Ascending aorta (tissue), 2 donors: ENCODE measurements at regions not wholly inside any gene's neighbourhood (a gene's known extent, or its start where the extent isn't known, plus 50 kb on each side); places are given as distances from the start of the nearest gene placed in this dataset.

Experiments
- DNase-seq, 2 donors: peaks; one replicate each; pipeline ENCODE4 v3.0.0-alpha.2; 2019; ENCODE audit warnings: low spot score in 2 of 2
- H3K27ac ChIP-seq, 2 donors: fragments of 200-600 bp; sonication (generic); one replicate each; pipeline ENCODE4 v1.5.1; 2016 to 2017; ENCODE audit warnings: mild to moderate bottlenecking in 1 of 2
- H3K27me3 ChIP-seq: fragments of 200-600 bp; sonication (generic); one replicate; pipeline ENCODE4 v1.5.1; 2017
- H3K36me3 ChIP-seq, 2 donors: fragments of 200-600 bp; sonication (generic); one replicate each; pipeline ENCODE4 v1.5.1; 2016
- H3K4me1 ChIP-seq, 2 donors: fragments of 200-600 bp; sonication (generic); one replicate each; pipeline ENCODE4 v1.5.1; 2016 to 2017; ENCODE audit warnings: mild to moderate bottlenecking in 1 of 2
- H3K4me3 ChIP-seq, 2 donors: fragments of 200-600 bp; sonication (generic); one replicate each; pipeline ENCODE4 v1.5.1; 2016 to 2017; ENCODE audit warnings: mild to moderate bottlenecking in 1 of 2
- H3K9me3 ChIP-seq, 2 donors: fragments of 200-600 bp; sonication (generic); one replicate each; pipeline ENCODE4 v1.5.1; 2016
- intact Hi-C: fragments of 100-400 bp; cut with DNase I; formaldehyde crosslinking; loops from one replicate; pipeline ENCODE4 v1.15.1; 2023
- TF ChIP-seq, protein P1 (sequence below), 3 experiments: fragments of 200-600 bp in 2 of 3; fragments of 450-650 bp in 1 of 3; sonication (generic) in 2 of 3; IDR thresholded peaks; one replicate each; pipeline ENCODE4 v1.5.1; 2016 to 2019; ENCODE audit warnings: antibody characterized with exemption in 3 of 3, mild to moderate bottlenecking in 1 of 3, moderate library complexity in 1 of 3

DNA sequence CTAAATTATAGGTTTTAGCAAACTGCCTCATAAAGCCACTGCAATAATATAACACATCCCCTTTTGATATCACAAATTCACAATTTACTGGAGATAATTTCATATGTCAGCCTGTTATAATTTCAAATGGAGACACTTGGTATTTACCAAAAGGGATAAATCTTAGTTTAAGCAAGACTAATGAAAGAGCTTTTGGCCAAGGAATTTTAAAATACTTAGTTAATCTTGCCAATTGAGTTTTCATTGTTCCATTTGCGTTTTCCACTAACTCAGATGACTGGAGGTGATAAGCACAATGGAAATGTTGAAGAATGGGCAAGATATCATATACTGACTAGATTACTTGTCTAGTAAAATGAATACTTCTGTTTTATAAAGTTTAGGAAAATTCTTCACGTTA, 379.3 kb upstream of the SYT4 start:
- TF ChIP-seq, protein P1, sequence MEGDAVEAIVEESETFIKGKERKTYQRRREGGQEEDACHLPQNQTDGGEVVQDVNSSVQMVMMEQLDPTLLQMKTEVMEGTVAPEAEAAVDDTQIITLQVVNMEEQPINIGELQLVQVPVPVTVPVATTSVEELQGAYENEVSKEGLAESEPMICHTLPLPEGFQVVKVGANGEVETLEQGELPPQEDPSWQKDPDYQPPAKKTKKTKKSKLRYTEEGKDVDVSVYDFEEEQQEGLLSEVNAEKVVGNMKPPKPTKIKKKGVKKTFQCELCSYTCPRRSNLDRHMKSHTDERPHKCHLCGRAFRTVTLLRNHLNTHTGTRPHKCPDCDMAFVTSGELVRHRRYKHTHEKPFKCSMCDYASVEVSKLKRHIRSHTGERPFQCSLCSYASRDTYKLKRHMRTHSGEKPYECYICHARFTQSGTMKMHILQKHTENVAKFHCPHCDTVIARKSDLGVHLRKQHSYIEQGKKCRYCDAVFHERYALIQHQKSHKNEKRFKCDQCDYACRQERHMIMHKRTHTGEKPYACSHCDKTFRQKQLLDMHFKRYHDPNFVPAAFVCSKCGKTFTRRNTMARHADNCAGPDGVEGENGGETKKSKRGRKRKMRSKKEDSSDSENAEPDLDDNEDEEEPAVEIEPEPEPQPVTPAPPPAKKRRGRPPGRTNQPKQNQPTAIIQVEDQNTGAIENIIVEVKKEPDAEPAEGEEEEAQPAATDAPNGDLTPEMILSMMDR (IDR thresholded peaks at IDR 0.05): no peak
- Histone ChIP-seq H3K27me3 (no peaks in the 10 kb centered on the region), H3K27ac (no peak overlapping the region), H3K4me3 (no peak overlapping the region), H3K4me1 (no peaks in the 10 kb centered on the region), H3K9me3 (no peaks in the 10 kb centered on the region), H3K36me3 (no peaks in the 10 kb centered on the region)
- intact Hi-C loops: no loop called here
- DNase-seq: no peak

- TF ChIP-seq, protein P1 (IDR thresholded peaks at IDR 0.05): no peak
- Histone ChIP-seq H3K4me1 (no peaks in the 10 kb centered on the region), H3K4me3 (no peak overlapping the region), H3K27ac (no peak overlapping the region), H3K27me3 (no peaks in the 10 kb centered on the region), H3K36me3 (no peaks in the 10 kb centered on the region), H3K9me3 (no peaks in the 10 kb centered on the region)
- intact Hi-C loops: no loop called here
- DNase-seq: no peak
These were observed 384.3 kb upstream of the SYT4 start for GRCh38 chr18:43661570-43661969.

DNA sequence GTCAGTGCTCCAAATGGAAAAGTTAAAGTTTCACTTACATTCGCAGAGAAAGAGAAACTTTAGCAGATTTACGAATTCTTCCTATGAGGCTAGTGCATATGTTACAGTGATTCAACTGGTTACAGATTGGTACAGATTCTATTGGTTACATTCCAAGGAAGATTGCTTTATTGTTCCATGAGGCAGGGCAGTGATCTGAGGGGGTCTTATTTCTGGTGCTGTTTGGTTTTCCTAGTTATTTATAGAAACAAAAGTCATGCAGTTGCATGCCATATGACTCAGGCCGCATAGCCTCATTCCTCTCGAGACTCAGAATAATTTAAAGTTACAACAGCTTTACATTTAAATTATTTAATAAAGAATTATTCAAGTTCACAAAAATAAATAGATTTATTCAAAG, 385.4 kb upstream of the SYT4 start:
- Histone ChIP-seq H3K4me1 (no peaks in the 10 kb centered on the region), H3K27ac (no peak overlapping the region), H3K9me3 (no peaks in the 10 kb centered on the region), H3K4me3 (no peak overlapping the region), H3K27me3 (no peaks in the 10 kb centered on the region), H3K36me3 (no peaks in the 10 kb centered on the region)
- intact Hi-C loops: no loop called here
- TF ChIP-seq, protein P1 (IDR thresholded peaks at IDR 0.05): no peak
- no peak for DNase-seq

DNA sequence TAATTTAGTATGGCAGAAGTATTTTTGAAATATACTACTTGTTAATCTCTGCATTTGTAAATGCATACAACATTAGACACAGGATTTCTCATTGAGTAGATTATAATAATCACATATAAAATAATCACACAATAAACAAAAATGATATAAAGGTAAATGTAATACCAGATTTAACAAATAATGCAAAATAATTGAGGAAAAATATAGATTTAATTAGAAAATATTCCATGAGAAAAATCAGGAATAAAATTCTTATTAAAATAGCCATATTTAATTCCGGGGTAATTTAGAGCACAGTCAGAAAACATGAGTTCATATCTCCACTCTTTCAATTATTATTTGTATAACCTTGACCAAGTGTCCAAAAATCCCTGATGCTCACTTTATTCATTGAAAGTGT, 385.9 kb upstream of the SYT4 start:
- TF ChIP-seq, protein P1 (IDR thresholded peaks at IDR 0.05): no peak
- H3K27me3 ChIP-seq: no peaks in the 10 kb centered on the region
- no peaks in the 10 kb centered on the region for H3K36me3 ChIP-seq

GRCh38 chr18:43664487-43665008, 387.3 kb upstream of the SYT4 start:
- intact Hi-C loops: no loop called here
- no peaks in the 10 kb centered on the region for H3K27me3 ChIP-seq
- H3K9me3 ChIP-seq: no peaks in the 10 kb centered on the region
- no peaks in the 10 kb centered on the region for H3K4me1 ChIP-seq
- no peak overlapping the region for H3K27ac ChIP-seq
- H3K4me3 ChIP-seq: no peak overlapping the region
- no peak for DNase-seq
- no peaks in the 10 kb centered on the region for H3K36me3 ChIP-seq
- TF ChIP-seq, protein P1 (IDR thresholded peaks at IDR 0.05): no peak

More for the DNA sequence above, 385.9 kb upstream of the SYT4 start:
- Histone ChIP-seq H3K27ac (no peak overlapping the region), H3K4me1 (no peaks in the 10 kb centered on the region), H3K4me3 (no peak overlapping the region), H3K9me3 (no peaks in the 10 kb centered on the region)
- intact Hi-C loops: no loop called here
- DNase-seq: no peak
